ENCODE measurements at regions not wholly inside any gene's neighbourhood (a gene's known extent, or its start where the extent isn't known, plus 50 kb on each side); places are given as distances from the start of the nearest gene placed in this dataset.

DNA sequence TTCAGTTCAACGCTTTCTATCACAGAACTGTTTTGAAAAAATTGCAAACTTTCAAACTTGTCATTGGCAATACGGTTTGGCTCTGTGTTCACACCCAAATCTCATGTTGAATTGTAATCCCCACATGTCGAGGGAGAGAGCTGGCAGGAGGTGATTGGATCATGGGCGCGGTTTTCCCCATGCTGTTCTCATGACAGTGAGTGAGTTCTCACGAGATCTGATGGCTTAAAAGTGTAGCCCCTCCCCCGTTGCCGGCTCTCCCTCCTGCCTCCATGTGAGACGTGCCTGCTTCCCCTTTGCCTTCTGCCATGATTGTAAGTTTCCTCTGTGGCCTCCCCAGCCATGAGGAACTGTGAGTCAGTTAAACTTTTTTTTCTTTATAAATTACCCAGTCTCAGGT lies 1144.0 kb downstream of the BRD1 start:
- Histone ChIP-seq H3K27ac (replicated peaks) (no peak overlapping the region), H3K27me3 (ENCODE audit: insufficient read depth, poor library complexity, severe bottlenecking) (no peaks in the 10 kb centered on the region), H3K4me3 (replicated peaks; ENCODE audit: insufficient read depth, low read length) (no peak overlapping the region)
- DNase-seq (ENCODE audit: low read depth in 1 of 2, low spot score in 1 of 2) = no peak
- TF ChIP-seq POLR2AphosphoS5 (IDR thresholded peaks at IDR 0.05; ENCODE audit: low read depth) (no peak), GABPA (IDR thresholded peaks at IDR 0.05; ENCODE audit: low read depth) (no peak), SPI1 (IDR thresholded peaks at IDR 0.05; ENCODE audit: borderline replicate concordance, low read depth) (no peak)
- TF ChIP-seq, protein P1, sequence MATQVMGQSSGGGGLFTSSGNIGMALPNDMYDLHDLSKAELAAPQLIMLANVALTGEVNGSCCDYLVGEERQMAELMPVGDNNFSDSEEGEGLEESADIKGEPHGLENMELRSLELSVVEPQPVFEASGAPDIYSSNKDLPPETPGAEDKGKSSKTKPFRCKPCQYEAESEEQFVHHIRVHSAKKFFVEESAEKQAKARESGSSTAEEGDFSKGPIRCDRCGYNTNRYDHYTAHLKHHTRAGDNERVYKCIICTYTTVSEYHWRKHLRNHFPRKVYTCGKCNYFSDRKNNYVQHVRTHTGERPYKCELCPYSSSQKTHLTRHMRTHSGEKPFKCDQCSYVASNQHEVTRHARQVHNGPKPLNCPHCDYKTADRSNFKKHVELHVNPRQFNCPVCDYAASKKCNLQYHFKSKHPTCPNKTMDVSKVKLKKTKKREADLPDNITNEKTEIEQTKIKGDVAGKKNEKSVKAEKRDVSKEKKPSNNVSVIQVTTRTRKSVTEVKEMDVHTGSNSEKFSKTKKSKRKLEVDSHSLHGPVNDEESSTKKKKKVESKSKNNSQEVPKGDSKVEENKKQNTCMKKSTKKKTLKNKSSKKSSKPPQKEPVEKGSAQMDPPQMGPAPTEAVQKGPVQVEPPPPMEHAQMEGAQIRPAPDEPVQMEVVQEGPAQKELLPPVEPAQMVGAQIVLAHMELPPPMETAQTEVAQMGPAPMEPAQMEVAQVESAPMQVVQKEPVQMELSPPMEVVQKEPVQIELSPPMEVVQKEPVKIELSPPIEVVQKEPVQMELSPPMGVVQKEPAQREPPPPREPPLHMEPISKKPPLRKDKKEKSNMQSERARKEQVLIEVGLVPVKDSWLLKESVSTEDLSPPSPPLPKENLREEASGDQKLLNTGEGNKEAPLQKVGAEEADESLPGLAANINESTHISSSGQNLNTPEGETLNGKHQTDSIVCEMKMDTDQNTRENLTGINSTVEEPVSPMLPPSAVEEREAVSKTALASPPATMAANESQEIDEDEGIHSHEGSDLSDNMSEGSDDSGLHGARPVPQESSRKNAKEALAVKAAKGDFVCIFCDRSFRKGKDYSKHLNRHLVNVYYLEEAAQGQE (IDR thresholded peaks at IDR 0.05; ENCODE audit: insufficient replicate concordance, low read depth) = no peak
- TF ChIP-seq, protein P2, sequence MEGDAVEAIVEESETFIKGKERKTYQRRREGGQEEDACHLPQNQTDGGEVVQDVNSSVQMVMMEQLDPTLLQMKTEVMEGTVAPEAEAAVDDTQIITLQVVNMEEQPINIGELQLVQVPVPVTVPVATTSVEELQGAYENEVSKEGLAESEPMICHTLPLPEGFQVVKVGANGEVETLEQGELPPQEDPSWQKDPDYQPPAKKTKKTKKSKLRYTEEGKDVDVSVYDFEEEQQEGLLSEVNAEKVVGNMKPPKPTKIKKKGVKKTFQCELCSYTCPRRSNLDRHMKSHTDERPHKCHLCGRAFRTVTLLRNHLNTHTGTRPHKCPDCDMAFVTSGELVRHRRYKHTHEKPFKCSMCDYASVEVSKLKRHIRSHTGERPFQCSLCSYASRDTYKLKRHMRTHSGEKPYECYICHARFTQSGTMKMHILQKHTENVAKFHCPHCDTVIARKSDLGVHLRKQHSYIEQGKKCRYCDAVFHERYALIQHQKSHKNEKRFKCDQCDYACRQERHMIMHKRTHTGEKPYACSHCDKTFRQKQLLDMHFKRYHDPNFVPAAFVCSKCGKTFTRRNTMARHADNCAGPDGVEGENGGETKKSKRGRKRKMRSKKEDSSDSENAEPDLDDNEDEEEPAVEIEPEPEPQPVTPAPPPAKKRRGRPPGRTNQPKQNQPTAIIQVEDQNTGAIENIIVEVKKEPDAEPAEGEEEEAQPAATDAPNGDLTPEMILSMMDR (IDR thresholded peaks at IDR 0.05; ENCODE audit: insufficient read depth, low read length) = no peak

DNA sequence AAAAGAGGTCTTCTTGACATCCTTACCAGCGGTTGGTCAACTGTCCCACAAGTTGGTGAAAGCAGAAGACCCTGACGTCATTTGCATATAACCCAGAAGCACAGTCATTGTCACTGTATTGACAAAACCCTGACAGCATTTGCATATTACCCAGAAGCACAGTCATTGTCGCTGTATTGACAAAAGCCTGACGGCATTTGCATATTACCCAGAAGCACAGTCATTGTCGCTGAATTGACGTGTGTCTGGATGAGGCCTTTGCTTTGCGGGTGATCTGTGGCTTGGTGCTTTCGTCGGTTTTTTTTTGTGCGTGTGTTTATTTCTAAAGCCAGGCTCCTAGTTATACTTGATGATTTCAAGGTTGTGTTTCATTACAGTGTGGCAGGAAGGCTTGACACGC lies 1145.2 kb downstream of the BRD1 start:
- no peak for DNase-seq (ENCODE audit: low read depth in 1 of 2, low spot score in 1 of 2)
- no peak overlapping the region for H3K27ac ChIP-seq (replicated peaks)
- H3K27me3 ChIP-seq (ENCODE audit: insufficient read depth, poor library complexity, severe bottlenecking) = no peaks in the 10 kb centered on the region
- no peak overlapping the region for H3K4me3 ChIP-seq (replicated peaks; ENCODE audit: insufficient read depth, low read length)
- TF ChIP-seq, protein P1 (IDR thresholded peaks at IDR 0.05; ENCODE audit: insufficient replicate concordance, low read depth) = no peak
- TF ChIP-seq, protein P2 (IDR thresholded peaks at IDR 0.05; ENCODE audit: insufficient read depth, low read length) = no peak
- no peak for TF ChIP-seq POLR2AphosphoS5 (IDR thresholded peaks at IDR 0.05; ENCODE audit: low read depth)
- TF ChIP-seq GABPA (IDR thresholded peaks at IDR 0.05; ENCODE audit: low read depth) = no peak
- no peak for TF ChIP-seq SPI1 (IDR thresholded peaks at IDR 0.05; ENCODE audit: borderline replicate concordance, low read depth)

DNA sequence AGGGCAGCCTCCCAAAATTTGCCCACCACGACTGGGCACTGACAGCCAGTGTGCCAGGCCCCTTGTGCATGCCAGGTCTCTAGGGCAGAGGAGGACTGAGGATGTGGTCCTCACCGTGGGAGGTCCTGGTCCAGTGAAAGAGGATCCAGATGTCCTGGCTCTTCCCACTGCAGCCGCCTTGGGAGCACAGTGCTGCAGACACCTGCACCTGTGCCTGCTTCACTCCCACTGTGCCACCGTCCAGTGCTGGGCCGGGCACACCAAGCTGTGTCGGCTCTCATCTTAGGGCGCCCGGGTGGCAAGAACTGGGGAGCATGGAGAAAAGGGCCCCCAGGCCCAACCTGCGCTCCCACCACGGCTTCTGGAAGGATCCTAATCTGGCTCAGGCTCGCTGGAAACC lies 1147.1 kb downstream of the BRD1 start:
- H3K27ac ChIP-seq (replicated peaks) = no peak overlapping the region
- H3K4me3 ChIP-seq (replicated peaks; ENCODE audit: insufficient read depth, low read length) = no peak overlapping the region
- no peak for DNase-seq (ENCODE audit: low read depth in 1 of 2, low spot score in 1 of 2)
- TF ChIP-seq, protein P2 (IDR thresholded peaks at IDR 0.05; ENCODE audit: insufficient read depth, low read length) = no peak
- no peak for TF ChIP-seq SPI1 (IDR thresholded peaks at IDR 0.05; ENCODE audit: borderline replicate concordance, low read depth)
- TF ChIP-seq POLR2AphosphoS5 (IDR thresholded peaks at IDR 0.05; ENCODE audit: low read depth) = no peak
- no peak for TF ChIP-seq GABPA (IDR thresholded peaks at IDR 0.05; ENCODE audit: low read depth)
- TF ChIP-seq, protein P1 (IDR thresholded peaks at IDR 0.05; ENCODE audit: insufficient replicate concordance, low read depth) = no peak
- H3K27me3 ChIP-seq (ENCODE audit: insufficient read depth, poor library complexity, severe bottlenecking) = no peaks in the 10 kb centered on the region

Measured in HL-60 (cell line).